Keratinocyte (primary cell): ENCODE measurements at regions not wholly inside any gene's neighbourhood (a gene's known extent, or its start where the extent isn't known, plus 50 kb on each side); places are given as distances from the start of the nearest gene placed in this dataset.

Source experiments
- DNase-seq: peaks from one replicate; pipeline ENCODE4 v3.0.0-alpha.2; 2011; ENCODE audit warnings: low read depth, missing footprints, low spot score
- FAIRE-seq: peaks from 2 replicates; lab custom pipeline; 2011; peaks lifted over from hg19 to GRCh38; lab: Jason Lieb, UNC
- H2AFZ ChIP-seq: 2 replicates; pipeline ENCODE4 v1.6.0; 2012; ENCODE audit warnings: low read length, control low read depth, inconsistent platforms; ENCODE audit not compliant: control insufficient read depth
- H3K27ac ChIP-seq: 2 replicates; pipeline ENCODE4 v1.5.1; 2011; ENCODE audit warnings: low read length; ENCODE audit not compliant: control insufficient read depth, insufficient read depth
- H3K27me3 ChIP-seq: 3 replicates; pipeline ENCODE4 v1.6.0; 2011; ENCODE audit warnings: low read length; ENCODE audit not compliant: control insufficient read depth, insufficient read depth; ENCODE audit errors: extremely low read depth
- H3K36me3 ChIP-seq, 2 experiments: 2 replicates in 1 of 2; 3 replicates in 1 of 2; pipeline ENCODE4 v1.5.1; 2011; ENCODE audit warnings: low read length in 2 of 2, mild to moderate bottlenecking in 1 of 2; ENCODE audit not compliant: control insufficient read depth in 2 of 2, insufficient read depth in 2 of 2; ENCODE audit errors: extremely low read depth in 1 of 2
- H3K4me1 ChIP-seq: 3 replicates; pipeline ENCODE4 v1.5.1; 2011; ENCODE audit warnings: low read length; ENCODE audit not compliant: control insufficient read depth, insufficient read depth; ENCODE audit errors: extremely low read depth
- H3K4me2 ChIP-seq: 3 replicates; pipeline ENCODE4 v1.6.0; 2011; ENCODE audit warnings: low read depth, low read length; ENCODE audit not compliant: control insufficient read depth, insufficient read depth; ENCODE audit errors: extremely low read depth
- H3K4me3 ChIP-seq, 3 experiments: fragments of 200-600 bp in 1 of 3; sonication (generic) in 1 of 3; 2 replicates in 2 of 3; 3 replicates in 1 of 3; pipeline ENCODE4 v1.5.1; 2011 to 2016; ENCODE audit warnings: low read length in 3 of 3, mild to moderate bottlenecking in 3 of 3, control low read depth in 2 of 3, inconsistent platforms in 1 of 3, low read depth in 1 of 3, mixed read lengths in 1 of 3, mixed run types in 1 of 3, moderate library complexity in 1 of 3; ENCODE audit not compliant: control insufficient read depth in 2 of 3, insufficient read depth in 2 of 3; ENCODE audit errors: extremely low read depth in 1 of 3
- H3K79me2 ChIP-seq: 2 replicates; pipeline ENCODE4 v1.6.0; 2012; ENCODE audit warnings: low read length; ENCODE audit not compliant: control insufficient read depth, insufficient read depth
- H3K9ac ChIP-seq: 3 replicates; pipeline ENCODE4 v1.6.0; 2011; ENCODE audit warnings: low read length; ENCODE audit not compliant: control insufficient read depth, insufficient read depth; ENCODE audit errors: extremely low read depth
- H3K9me1 ChIP-seq: 3 replicates; pipeline ENCODE4 v1.6.0; 2011; ENCODE audit warnings: low read length; ENCODE audit not compliant: control insufficient read depth, insufficient read depth; ENCODE audit errors: extremely low read depth
- H3K9me3 ChIP-seq: 2 replicates; pipeline ENCODE4 v1.5.1; 2012; ENCODE audit warnings: low read depth, low read length; ENCODE audit not compliant: control insufficient read depth
- H4K20me1 ChIP-seq: 3 replicates; pipeline ENCODE4 v1.6.0; 2011; ENCODE audit warnings: low read length; ENCODE audit not compliant: control insufficient read depth, insufficient read depth; ENCODE audit errors: extremely low read depth
- CTCF ChIP-seq, 3 experiments: IDR thresholded peaks in 1 of 3; conservative IDR thresholded peaks in 1 of 3; optimal IDR thresholded peaks in 1 of 3; 2 replicates in 2 of 3; 3 replicates in 1 of 3; pipeline versions ENCODE3 to v1.5.1; 2011; ENCODE audit warnings: low read length in 3 of 3, mild to moderate bottlenecking in 3 of 3, moderate library complexity in 2 of 3, control low read depth in 1 of 3, inconsistent platforms in 1 of 3; ENCODE audit not compliant: insufficient read depth in 2 of 3; ENCODE audit errors: extremely low read depth in 1 of 3
- EZH2 ChIP-seq: IDR thresholded peaks from one replicate; pipeline ENCODE4 v1.6.1; 2012; ENCODE audit warnings: inconsistent platforms, mild to moderate bottlenecking, low read length, moderate library complexity
- dilution Hi-C: fragments of 300-500 bp; cut with MboI; formaldehyde crosslinking; loops from one replicate; pipeline ENCODE4 v1.7.0; 2020; ENCODE audit warnings: low sequenced_read_pairs; ENCODE audit not compliant: extremely low pct_ligation_motif_present

- FAIRE-seq: no peak
- Histone ChIP-seq H3K4me1 (peaks cover 9% of the 10 kb centered on the region), H3K4me3 (no peak overlapping the region), H3K9me1 (no peaks in the 10 kb centered on the region), H2AFZ (no peak overlapping the region), H3K4me2 (no peak overlapping the region), H4K20me1 (no peaks in the 10 kb centered on the region), H3K9me3 (no peaks in the 10 kb centered on the region), H3K9ac (no peak overlapping the region), H3K36me3 (no peaks in the 10 kb centered on the region), H3K79me2 (no peaks in the 10 kb centered on the region), H3K27ac (no peak overlapping the region), H3K27me3 (peaks cover 16% of the 10 kb centered on the region)
- DNase-seq: no peak
- TF ChIP-seq EZH2 (no peak), CTCF (optimal IDR thresholded peaks at IDR 0.05 in 1 of 3, IDR thresholded peaks at IDR 0.05 in 1 of 3, conservative IDR thresholded peaks at IDR 0.05 in 1 of 3; ENCODE audit: extremely low read depth in 1 of 3, insufficient read depth in 2 of 3, low read length in 3 of 3) (no peak)
- dilution Hi-C loops: no loop called here
Observed at GRCh38 chr6:28655164-28655563, 129.5 kb downstream of the GPX5 start.

GRCh38 chr6:28656715-28657114, 131.0 kb downstream of the GPX5 start:
- TF ChIP-seq EZH2 (no peak), CTCF (optimal IDR thresholded peaks at IDR 0.05 in 1 of 3, IDR thresholded peaks at IDR 0.05 in 1 of 3, conservative IDR thresholded peaks at IDR 0.05 in 1 of 3; ENCODE audit: extremely low read depth in 1 of 3, insufficient read depth in 2 of 3, low read length in 3 of 3) (no peak)
- H3K9me3 ChIP-seq: no peaks in the 10 kb centered on the region
- H3K9ac ChIP-seq: no peak overlapping the region
- no peaks in the 10 kb centered on the region for H3K9me1 ChIP-seq
- FAIRE-seq (no peak), DNase-seq (no peak)
- H3K4me3 ChIP-seq: no peak overlapping the region
- no peaks in the 10 kb centered on the region for H4K20me1 ChIP-seq
- no peak overlapping the region for H3K4me2 ChIP-seq
- H3K36me3 ChIP-seq: no peaks in the 10 kb centered on the region
- no peaks in the 10 kb centered on the region for H3K79me2 ChIP-seq
- peaks cover 9% of the 10 kb centered on the region for H3K4me1 ChIP-seq
- no peak overlapping the region for H2AFZ ChIP-seq
- peaks cover 16% of the 10 kb centered on the region for H3K27me3 ChIP-seq
- dilution Hi-C loops: no loop called here
- H3K27ac ChIP-seq: no peak overlapping the region
